ENCODE measurements at regions not wholly inside any gene's neighbourhood (a gene's known extent, or its start where the extent isn't known, plus 50 kb on each side); places are given as distances from the start of the nearest gene placed in this dataset.

GRCh38 chr10:130817046-130817624 lies 494.4 kb downstream of the TCERG1L start:
- H2BK15ac ChIP-seq (ENCODE audit: low read depth, low read length): no peak overlapping the region
- H3K4me1 ChIP-seq (ENCODE audit: insufficient read depth, low read length): peaks cover 3% of the 10 kb centered on the region; the same call in 1 of the 2 replicates
- H3K23ac ChIP-seq (ENCODE audit: insufficient read length, low read depth, low read length): no peak overlapping the region
- Mint-ChIP-seq H3K36me3 (ENCODE audit: insufficient read depth in 1 of 3, low read depth in 3 of 3) (no peaks in the 10 kb centered on the region; a peak in 1 of 7 replicates), H3K4me1 (peaks cover 21 to 23% of the 10 kb centered on the region in 2 experiments), H3K27ac (no peak overlapping the region), H3K4me3 (no peak overlapping the region), H3K9me3 (peaks cover 0 to 5% of the 10 kb centered on the region in 2 experiments; a peak in 3 of 5 replicates), H3K27me3 (ENCODE audit: low read depth) (peaks cover 7% of the 10 kb centered on the region; the same call in 1 of the 2 replicates)
- DNase-seq: no peak
- no peak overlapping the region for H4K91ac ChIP-seq (ENCODE audit: insufficient read length, low read depth, low read length)
- no peaks in the 10 kb centered on the region for H3K79me2 ChIP-seq (ENCODE audit: insufficient read depth, low read length)
- H4K20me1 ChIP-seq (ENCODE audit: control insufficient read depth, insufficient read depth, insufficient read length): no peaks in the 10 kb centered on the region
- no peak overlapping the region for H4K8ac ChIP-seq (replicated peaks; ENCODE audit: insufficient read length, low read depth, low read length)
- no peak overlapping the region for H2BK120ac ChIP-seq (ENCODE audit: low read depth, low read length, poor library complexity, severe bottlenecking)
- H3K9me3 ChIP-seq (ENCODE audit: control insufficient read depth, low read depth, low read length): no peaks in the 10 kb centered on the region
- WGBS (ENCODE audit: extremely low coverage, insufficient read length, low lambda C conversion rate): no CpG with 5 or more reads among the region's 8 CpGs
- no peak for TF ChIP-seq CTCF (conservative IDR thresholded peaks at IDR 0.05)
- no peak overlapping the region for H3K56ac ChIP-seq (ENCODE audit: insufficient read length, low read depth, low read length)
- H2AFZ ChIP-seq (ENCODE audit: low read length): no peak overlapping the region
- H3K14ac ChIP-seq (ENCODE audit: insufficient read depth, low read length): no peak overlapping the region
- H3T11ph ChIP-seq (ENCODE audit: low read length): no peak overlapping the region
- no peak overlapping the region for H3K18ac ChIP-seq (ENCODE audit: insufficient read length, low read depth, low read length)
- no peak overlapping the region for H3K9ac ChIP-seq (ENCODE audit: extremely low read depth, insufficient read length, low read length)
- H3K27me3 ChIP-seq (ENCODE audit: insufficient read depth, low read length): no peaks in the 10 kb centered on the region
- H3K79me1 ChIP-seq (ENCODE audit: insufficient read depth, low read depth, low read length, poor library complexity, severe bottlenecking): no peaks in the 10 kb centered on the region
- no peak overlapping the region for H2AK5ac ChIP-seq (ENCODE audit: insufficient read length, low read length)
- H2BK12ac ChIP-seq (ENCODE audit: insufficient read length, low read depth, low read length): no peak overlapping the region
- no peak overlapping the region for H4K5ac ChIP-seq (ENCODE audit: insufficient read length, low read depth, low read length)
- no peak overlapping the region for H2BK20ac ChIP-seq (ENCODE audit: low read depth, low read length, poor library complexity, severe bottlenecking)
- no peak overlapping the region for H3K4ac ChIP-seq (ENCODE audit: low read depth, low read length)
- H3K4me2 ChIP-seq (ENCODE audit: insufficient read depth, insufficient read length, low read length): no peak overlapping the region
- H3K23me2 ChIP-seq (ENCODE audit: insufficient read length, low read depth, low read length, poor library complexity, severe bottlenecking): no peaks in the 10 kb centered on the region
- H3K27ac ChIP-seq (ENCODE audit: insufficient read length, low read depth, low read length): no peak overlapping the region
- no peak overlapping the region for H2BK5ac ChIP-seq (ENCODE audit: insufficient read length, low read length)

All from H9 (cell line).